ENCODE measurements at regions not wholly inside any gene's neighbourhood (a gene's known extent, or its start where the extent isn't known, plus 50 kb on each side); places are given as distances from the start of the nearest gene placed in this dataset.

- H3K4me3 ChIP-seq (replicated peaks in 1 of 3; ENCODE audit: low read depth in 2 of 3, low read length in 3 of 3), result no peak overlapping the region
- H3K27me3 Mint-ChIP-seq (ENCODE audit: low read depth in 3 of 3), result peaks cover 96 to 98% (median 98%) of the 10 kb centered on the region in 3 donors
- no peak for TF ChIP-seq CTCF (IDR thresholded peaks at IDR 0.05)
- H3K79me2 ChIP-seq (ENCODE audit: insufficient read depth, low read length), result no peaks in the 10 kb centered on the region
- H3K9me3 Mint-ChIP-seq, result peaks cover 12 to 41% (median 27%) of the 10 kb centered on the region in 7 donors
- H3K4me1 Mint-ChIP-seq, result peaks cover 2% of the 10 kb centered on the region
- DNase-seq, result no peak
- H4K20me1 ChIP-seq (ENCODE audit: insufficient read depth, low read length), result peaks cover 2% of the 10 kb centered on the region
- H3K4me1 ChIP-seq (ENCODE audit: control insufficient read depth in 1 of 2, insufficient read depth in 2 of 2, low read length in 2 of 2), result no peaks in the 10 kb centered on the region
- intact Hi-C loops (cut with micrococcal nuclease), result no loop called here
- peak overlapping the region in 1 of 2 donors; percentile 83 for H3K4me3 Mint-ChIP-seq
- no peak overlapping the region for H2AFZ ChIP-seq (ENCODE audit: insufficient read depth, low read depth, low read length, poor library complexity, severe bottlenecking)
- no peak overlapping the region for H3K27ac Mint-ChIP-seq
- H3K4me2 ChIP-seq (replicated peaks; ENCODE audit: extremely low read depth, low read length, poor library complexity, severe bottlenecking), result no peak overlapping the region
- WGBS (ENCODE audit: insufficient coverage), result 100% methylated on average over 1 of the region's 2 CpGs
- H3K27ac ChIP-seq (ENCODE audit: low read depth in 1 of 2, low read length in 2 of 2), result no peak overlapping the region
- peaks cover 17 to 50% of the 10 kb centered on the region in 2 donors for H3K9me3 ChIP-seq (replicated peaks in 1 of 2; ENCODE audit: control insufficient read depth in 1 of 2, insufficient read depth in 1 of 2, low read length in 2 of 2)
- H3K36me3 Mint-ChIP-seq, result peaks cover 0 to 11% of the 10 kb centered on the region in 2 donors
- peaks cover 94 to 100% of the 10 kb centered on the region in 2 donors for H3K27me3 ChIP-seq (ENCODE audit: control insufficient read depth in 2 of 2, insufficient read depth in 2 of 2, low read length in 2 of 2)
- H3K9ac ChIP-seq (ENCODE audit: insufficient read depth, low read length, poor library complexity, severe bottlenecking), result no peak overlapping the region
- no peaks in the 10 kb centered on the region for H3K36me3 ChIP-seq (replicated peaks in 1 of 2; ENCODE audit: control insufficient read depth in 1 of 2, insufficient read depth in 2 of 2, low read length in 2 of 2)
Observed at GRCh38 chr13:99080131-99080530, 102.3 kb upstream of the DOCK9 start.

- no peaks in the 10 kb centered on the region for H3K79me2 ChIP-seq (ENCODE audit: insufficient read depth, low read length)
- no peak for DNase-seq
- H2AFZ ChIP-seq (ENCODE audit: insufficient read depth, low read depth, low read length, poor library complexity, severe bottlenecking), result no peak overlapping the region
- H3K36me3 ChIP-seq (replicated peaks in 1 of 2; ENCODE audit: control insufficient read depth in 1 of 2, insufficient read depth in 2 of 2, low read length in 2 of 2), result no peaks in the 10 kb centered on the region
- H3K4me1 ChIP-seq (ENCODE audit: control insufficient read depth in 1 of 2, insufficient read depth in 2 of 2, low read length in 2 of 2), result peaks cover 15 to 19% of the 10 kb centered on the region in 2 donors
- H3K9ac ChIP-seq (ENCODE audit: insufficient read depth, low read length, poor library complexity, severe bottlenecking), result no peak overlapping the region
- no peak overlapping the region for H3K4me2 ChIP-seq (replicated peaks; ENCODE audit: extremely low read depth, low read length, poor library complexity, severe bottlenecking)
- H3K4me3 Mint-ChIP-seq, result peak overlapping the region in 1 of 2 donors; percentile 66
- peaks cover 0 to 26% (median 18%) of the 10 kb centered on the region in 7 donors for H3K9me3 Mint-ChIP-seq
- H3K27me3 Mint-ChIP-seq (ENCODE audit: low read depth in 3 of 3), result peaks cover 81 to 93% (median 88%) of the 10 kb centered on the region in 3 donors
- peaks cover 86 to 94% of the 10 kb centered on the region in 2 donors for H3K27me3 ChIP-seq (ENCODE audit: control insufficient read depth in 2 of 2, insufficient read depth in 2 of 2, low read length in 2 of 2)
- peaks cover 0 to 36% of the 10 kb centered on the region in 2 donors for H3K9me3 ChIP-seq (replicated peaks in 1 of 2; ENCODE audit: control insufficient read depth in 1 of 2, insufficient read depth in 1 of 2, low read length in 2 of 2)
- intact Hi-C loops (cut with micrococcal nuclease), result no loop called here
- TF ChIP-seq CTCF (IDR thresholded peaks at IDR 0.05), result no peak
- 100% methylated on average over 1 of the region's 2 CpGs for WGBS (ENCODE audit: insufficient coverage)
- H4K20me1 ChIP-seq (ENCODE audit: insufficient read depth, low read length), result peaks cover 5% of the 10 kb centered on the region
- H3K27ac Mint-ChIP-seq, result no peak overlapping the region
- H3K4me3 ChIP-seq (replicated peaks in 1 of 3; ENCODE audit: low read depth in 2 of 3, low read length in 3 of 3), result no peak overlapping the region
- H3K4me1 Mint-ChIP-seq, result peaks cover 13% of the 10 kb centered on the region
- H3K36me3 Mint-ChIP-seq, result peaks cover 0 to 15% of the 10 kb centered on the region in 2 donors
- no peak overlapping the region for H3K27ac ChIP-seq (ENCODE audit: low read depth in 1 of 2, low read length in 2 of 2)
Observed at GRCh38 chr13:99083981-99084380, 106.1 kb upstream of the DOCK9 start.

Data from CD14-positive monocyte (primary cell).